HG03175 (cell line): ENCODE measurements at regions not wholly inside any gene's neighbourhood (a gene's known extent, or its start where the extent isn't known, plus 50 kb on each side); places are given as distances from the start of the nearest gene placed in this dataset.

Source experiments
- ATAC-seq: cut with Tn5 transposase; IDR thresholded peaks from one replicate; pipeline ENCODE4 v1.9.1; 2021; ENCODE audit warnings: mild to moderate bottlenecking, moderate library complexity; ENCODE audit not compliant: unreplicated experiment

- ATAC-seq, result peak; percentile 47
Measured at GRCh38 chr6:140043762-140044378, 669.4 kb upstream of the CITED2 start.

- ATAC-seq, result no peak
Measured at GRCh38 chr6:140043357-140043756, 668.9 kb upstream of the CITED2 start.

GRCh38 chr6:140041571-140042332, 667.3 kb upstream of the CITED2 start:
- no peak for ATAC-seq

GRCh38 chr6:140041056-140041455, 666.6 kb upstream of the CITED2 start:
- ATAC-seq, result no peak

DNA sequence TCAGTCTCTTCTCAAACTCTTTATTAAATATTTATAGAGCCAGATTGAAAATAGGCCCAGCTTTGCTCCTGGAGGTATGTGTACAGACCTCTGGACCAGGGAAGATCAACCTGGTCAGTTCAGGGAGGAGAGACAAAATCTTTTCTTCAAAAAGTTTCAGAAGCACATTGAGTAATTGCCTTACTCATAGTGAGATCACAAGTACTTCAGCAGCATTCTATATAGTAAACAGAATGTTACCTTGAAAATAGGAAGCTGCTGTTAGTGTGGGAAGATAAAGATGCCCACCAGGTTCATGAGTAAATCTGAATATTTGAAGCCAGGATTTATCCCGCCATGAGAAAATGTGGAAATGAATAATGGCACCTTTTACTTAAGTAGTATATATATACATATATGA, 665.9 kb upstream of the CITED2 start:
- no peak for ATAC-seq

GRCh38 chr6:140039364-140039763, 664.9 kb upstream of the CITED2 start:
- ATAC-seq, result no peak

DNA sequence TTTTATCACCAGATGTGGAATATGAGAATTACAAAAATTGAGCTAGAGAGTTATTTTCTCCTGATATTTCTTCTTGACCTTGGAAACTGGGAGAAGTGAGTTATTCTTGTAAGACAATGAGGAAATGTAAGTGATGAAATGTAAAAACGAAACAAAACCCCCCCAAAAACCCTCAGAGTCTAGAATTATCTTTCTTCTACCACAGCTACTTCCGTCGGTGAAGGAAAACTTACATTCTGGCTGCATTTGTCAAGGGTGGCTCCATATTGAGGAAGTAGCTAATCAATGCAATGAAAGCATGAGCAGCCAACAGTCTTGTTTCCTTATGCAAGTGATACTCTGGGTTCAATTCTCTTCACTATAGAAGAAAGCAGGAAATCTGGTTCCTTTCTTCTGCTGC, 661.7 kb upstream of the CITED2 start:
- no peak for ATAC-seq

DNA sequence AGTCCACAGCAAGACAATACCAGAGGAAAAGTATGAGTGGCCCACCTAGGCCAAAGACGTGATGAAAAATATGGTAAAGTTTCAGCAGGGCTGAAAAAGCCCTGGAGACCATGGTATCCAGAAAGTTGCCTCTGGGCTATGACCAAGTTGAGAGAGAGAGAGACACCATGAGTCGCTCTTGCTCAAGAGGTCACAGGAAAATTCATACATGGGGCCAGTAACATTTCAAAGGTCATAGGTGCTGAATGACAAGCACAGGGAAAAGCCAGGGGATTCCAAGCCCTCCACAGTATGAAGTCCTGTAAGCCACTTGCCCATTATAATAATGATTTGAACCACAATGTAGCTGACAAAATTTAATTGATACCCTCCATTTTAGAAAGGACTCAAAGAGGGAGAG, 657.7 kb upstream of the CITED2 start:
- ATAC-seq, result no peak

DNA sequence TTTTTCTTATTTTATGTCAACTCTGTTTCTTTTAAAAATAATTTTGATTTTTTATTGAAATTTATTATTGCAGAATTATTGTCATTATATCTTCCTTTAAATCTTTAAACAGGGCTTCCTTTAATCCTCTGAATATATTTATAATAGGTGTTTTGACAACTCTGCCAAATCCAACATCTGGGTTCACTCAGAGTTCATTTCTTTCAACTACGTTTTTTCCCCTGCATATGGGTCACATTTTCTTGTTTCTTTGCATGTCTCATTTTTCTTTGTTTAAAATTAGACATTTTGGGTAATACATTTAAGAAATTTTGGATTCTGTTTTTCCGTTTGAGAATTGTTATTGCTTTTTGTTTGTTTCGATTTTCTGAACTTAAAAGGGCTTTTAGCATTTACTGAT, 655.1 kb upstream of the CITED2 start:
- ATAC-seq, result no peak

DNA sequence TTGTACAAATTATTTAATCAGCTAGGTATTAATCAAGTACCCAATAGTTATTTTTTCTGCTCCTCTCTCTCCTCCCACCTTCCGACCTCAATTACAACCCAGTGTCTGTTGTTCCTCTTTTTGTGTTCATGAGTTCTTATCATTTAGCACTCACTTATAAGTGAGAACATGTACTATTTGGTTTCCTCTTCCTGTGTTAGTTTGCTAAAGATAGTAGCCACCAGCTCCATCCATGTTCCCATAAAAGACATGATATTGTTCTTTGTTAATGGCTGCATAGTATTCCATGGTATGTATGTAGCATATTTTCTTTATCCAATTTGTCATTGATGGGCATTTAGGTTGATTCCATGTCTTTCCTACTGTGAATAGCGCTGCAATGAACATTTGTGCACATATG, 652.8 kb upstream of the CITED2 start:
- no peak for ATAC-seq

- no peak for ATAC-seq
Measured at GRCh38 chr6:140026546-140026945, 652.1 kb upstream of the CITED2 start.

GRCh38 chr6:140025171-140025570, 650.7 kb upstream of the CITED2 start:
- ATAC-seq, result no peak

DNA sequence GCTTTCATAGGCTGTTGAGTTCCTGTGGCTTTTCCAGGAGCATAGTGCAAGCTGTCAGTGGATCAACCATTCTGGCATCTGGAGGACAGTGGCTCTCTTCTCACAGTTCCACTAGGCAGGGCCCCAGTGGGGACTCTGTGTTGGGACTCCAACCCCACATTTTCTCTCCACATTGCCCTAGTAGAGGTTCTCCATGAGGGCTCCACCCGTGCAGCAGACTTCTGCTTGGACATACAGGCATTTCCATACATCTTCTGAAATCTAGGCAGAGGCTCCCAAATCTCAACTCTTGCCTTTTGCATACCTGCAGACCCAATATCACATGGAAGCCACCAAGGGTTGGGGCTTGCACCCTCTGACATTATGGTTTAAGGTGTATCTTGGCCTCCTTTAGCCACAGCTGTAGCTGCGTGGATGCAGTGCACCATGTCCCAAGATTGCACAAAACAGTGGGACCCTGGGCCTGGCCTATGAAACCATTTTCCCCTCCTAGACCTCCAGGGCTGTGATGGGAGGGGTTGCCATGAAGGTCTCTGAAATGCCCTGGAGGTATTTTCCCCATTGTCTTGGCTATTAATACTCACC, 645.9 kb upstream of the CITED2 start:
- ATAC-seq, result no peak

GRCh38 chr6:140018588-140018987, 644.1 kb upstream of the CITED2 start:
- ATAC-seq, result no peak

DNA sequence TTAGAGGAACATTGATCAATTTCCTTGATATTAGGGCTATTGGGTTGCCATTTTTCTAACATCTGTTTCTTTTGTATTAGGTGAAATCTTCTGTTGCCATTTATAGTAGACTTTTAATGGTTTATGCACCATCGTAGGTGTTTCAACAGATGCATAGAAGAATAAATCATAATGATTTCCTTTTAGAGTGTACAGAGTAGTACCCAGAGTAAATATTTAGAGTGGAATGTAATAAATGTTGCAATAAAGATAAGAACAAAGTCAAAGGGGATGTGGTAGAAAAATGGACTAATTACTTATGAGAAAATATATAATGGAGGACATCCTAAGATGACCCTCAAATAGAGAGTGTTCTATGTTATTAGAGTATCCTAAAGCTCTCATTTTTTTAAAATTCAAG, 643.0 kb upstream of the CITED2 start:
- ATAC-seq, result no peak

DNA sequence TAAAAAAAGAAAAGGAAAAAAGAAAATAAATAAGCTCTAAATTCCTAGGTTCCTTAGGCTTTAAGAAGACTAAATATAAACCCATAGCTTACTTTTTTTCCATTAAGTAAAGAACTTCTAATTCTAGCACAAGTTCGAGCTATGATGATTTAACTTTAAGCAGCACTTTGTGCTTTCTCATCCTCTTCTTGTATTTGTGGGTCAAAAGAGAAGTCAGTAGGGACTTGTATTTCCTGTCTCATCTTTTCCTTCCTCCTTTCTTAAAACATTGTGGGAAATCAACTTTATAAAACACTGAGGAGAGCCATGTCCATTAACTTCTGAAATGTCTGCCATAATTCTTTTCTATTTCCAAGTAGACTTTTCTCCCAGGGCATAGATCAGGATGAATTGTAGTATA, 637.7 kb upstream of the CITED2 start:
- ATAC-seq, result no peak

GRCh38 chr6:140011537-140011936, 637.1 kb upstream of the CITED2 start:
- ATAC-seq, result no peak

DNA sequence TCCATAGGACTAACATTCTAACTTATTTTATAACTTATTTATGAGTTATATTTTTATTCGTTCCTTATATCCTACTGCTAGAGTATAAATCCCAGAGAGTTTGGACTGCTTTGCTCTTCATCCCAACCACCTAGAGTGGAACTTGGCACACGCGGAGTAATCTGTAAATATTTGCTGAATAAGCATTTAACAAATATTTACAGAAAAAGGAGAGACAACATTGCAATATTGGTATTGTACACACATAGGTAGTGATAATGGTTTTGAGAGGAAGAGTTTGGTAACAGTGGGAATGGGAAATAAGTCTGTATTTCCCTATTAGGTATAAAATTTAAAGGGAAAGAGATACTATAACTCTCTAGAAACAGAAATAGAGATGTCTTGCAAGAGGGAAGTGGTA, 634.8 kb upstream of the CITED2 start:
- ATAC-seq, result no peak

DNA sequence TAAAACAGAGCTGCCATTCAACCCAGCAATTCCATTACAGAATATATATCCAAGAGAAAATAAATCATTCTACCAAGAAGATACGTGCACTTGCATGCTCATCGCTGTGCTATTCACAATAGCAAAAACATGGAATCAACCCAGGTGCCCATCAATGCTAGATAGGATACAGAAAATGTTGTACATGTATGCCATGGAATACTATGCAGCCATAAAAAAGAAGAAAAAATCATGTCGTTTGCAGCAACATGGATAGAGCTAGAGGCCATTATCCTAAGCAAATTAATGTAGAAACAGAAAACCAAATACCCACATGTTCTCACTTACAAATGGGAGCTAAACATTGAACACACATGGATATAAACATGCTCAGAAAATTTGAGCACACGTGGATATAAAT, 633.1 kb upstream of the CITED2 start:
- ATAC-seq, result no peak

DNA sequence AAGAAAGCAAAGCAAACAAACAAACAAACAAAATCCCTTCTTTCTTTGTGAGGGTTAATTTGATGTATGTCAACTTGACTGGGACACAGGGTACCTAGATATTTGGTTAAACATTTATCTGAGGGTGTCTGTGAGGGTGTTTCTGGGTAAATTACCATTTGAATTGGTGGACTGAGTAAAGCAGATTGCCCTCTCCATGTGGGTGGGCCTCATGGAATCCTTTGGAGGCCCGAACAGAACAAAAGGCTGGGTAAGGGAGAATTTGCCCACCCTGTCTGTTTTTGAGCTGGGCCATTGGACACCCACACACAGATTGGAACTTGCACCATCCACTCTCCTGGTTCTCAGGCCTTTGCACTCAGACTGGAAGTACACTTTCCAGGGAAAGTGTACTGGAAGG, 628.8 kb upstream of the CITED2 start:
- ATAC-seq, result no peak

- no peak for ATAC-seq
Measured at GRCh38 chr6:140002396-140003022, 628.1 kb upstream of the CITED2 start.

- ATAC-seq, result no peak
Measured at GRCh38 chr6:140001821-140002341, 627.4 kb upstream of the CITED2 start.
